ENCODE measurements at regions not wholly inside any gene's neighbourhood (a gene's known extent, or its start where the extent isn't known, plus 50 kb on each side); places are given as distances from the start of the nearest gene placed in this dataset.

- Histone ChIP-seq H3K4me1 (ENCODE audit: insufficient read depth, low read length) (peaks cover 10% of the 10 kb centered on the region), H3K9ac (ENCODE audit: insufficient read depth, low read depth, low read length) (no peak overlapping the region), H3K4me2 (ENCODE audit: low read depth, low read length) (no peak overlapping the region), H3K79me2 (ENCODE audit: insufficient read depth, low read length) (no peaks in the 10 kb centered on the region), H4K20me1 (ENCODE audit: insufficient read depth, low read length) (no peaks in the 10 kb centered on the region), H3K9me3 (ENCODE audit: low read length) (no peaks in the 10 kb centered on the region), H3K36me3 (replicated peaks in 1 of 2; ENCODE audit: control insufficient read depth in 1 of 2, insufficient read depth in 2 of 2, low read length in 2 of 2) (no peaks in the 10 kb centered on the region), H3K27ac (ENCODE audit: extremely low read length, insufficient read depth, low read length) (no peak overlapping the region), H3K4me3 (replicated peaks in 1 of 3; ENCODE audit: insufficient read depth in 1 of 3, low read depth in 2 of 3, low read length in 3 of 3) (no peak overlapping the region), H2AFZ (ENCODE audit: low read length) (no peak overlapping the region), H3K27me3 (ENCODE audit: control insufficient read depth in 1 of 2, insufficient read depth in 2 of 2, low read length in 2 of 2) (no peaks in the 10 kb centered on the region)
- CTCF ChIA-PET (ENCODE audit: low intra/inter-chr PET ratio, low total read pairs) = no interaction called here
- TF ChIP-seq PBX2 (CRISPR knock-in tag; IDR thresholded peaks at IDR 0.05) (no peak), ZMYM3 (CRISPR knock-in tag; IDR thresholded peaks at IDR 0.05) (peak; percentile 29; the same call in 1 of the 2 replicates)
- ATAC-seq (no peak), DNase-seq (ENCODE audit: low spot score) (no peak), FAIRE-seq (no peak)
- WGBS (ENCODE audit: low lambda C conversion rate) = 98% methylated on average over 2 of the region's 2 CpGs
- in situ Hi-C loops (cut with HindIII; ENCODE audit: extremely low pct_ligation_motif_present, low pct_unique_long_range_greater_than_20kb) (no loop called here), intact Hi-C loops (cut with micrococcal nuclease; ENCODE audit: unreplicated experiment) (no loop called here)
- POLR2A ChIA-PET = interaction anchor here (0.7 kb wide), 1 partner anchor 113 kb away, joined by 3 read pairs; no protein-coding TSS in a partner anchor
- BruUV-seq (replicated peaks) = no TSS peak
Observed at GRCh38 chr5:56367748-56368147, 134.6 kb upstream of the ANKRD55 start.

GRCh38 chr5:56366986-56367385, 133.9 kb upstream of the ANKRD55 start:
- Histone ChIP-seq H3K4me1 (ENCODE audit: insufficient read depth, low read length) (peaks cover 10% of the 10 kb centered on the region), H3K27ac (ENCODE audit: extremely low read length, insufficient read depth, low read length) (no peak overlapping the region), H3K9me3 (ENCODE audit: low read length) (no peaks in the 10 kb centered on the region), H3K36me3 (replicated peaks in 1 of 2; ENCODE audit: control insufficient read depth in 1 of 2, insufficient read depth in 2 of 2, low read length in 2 of 2) (no peaks in the 10 kb centered on the region), H4K20me1 (ENCODE audit: insufficient read depth, low read length) (no peaks in the 10 kb centered on the region), H3K4me2 (ENCODE audit: low read depth, low read length) (no peak overlapping the region), H3K4me3 (replicated peaks in 1 of 3; ENCODE audit: insufficient read depth in 1 of 3, low read depth in 2 of 3, low read length in 3 of 3) (no peak overlapping the region), H2AFZ (ENCODE audit: low read length) (no peak overlapping the region), H3K9ac (ENCODE audit: insufficient read depth, low read depth, low read length) (no peak overlapping the region), H3K79me2 (ENCODE audit: insufficient read depth, low read length) (no peaks in the 10 kb centered on the region), H3K27me3 (ENCODE audit: control insufficient read depth in 1 of 2, insufficient read depth in 2 of 2, low read length in 2 of 2) (no peaks in the 10 kb centered on the region)
- in situ Hi-C loops (cut with HindIII; ENCODE audit: extremely low pct_ligation_motif_present, low pct_unique_long_range_greater_than_20kb) = no loop called here
- BruUV-seq (replicated peaks) = no TSS peak
- intact Hi-C loops (cut with micrococcal nuclease; ENCODE audit: unreplicated experiment) = no loop called here
- WGBS (ENCODE audit: low lambda C conversion rate) = 100% methylated on average over 1 of the region's 1 CpG
- ChIA-PET POLR2A (interaction anchor here (0.7 kb wide), 1 partner anchor 113 kb away, joined by 3 read pairs; no protein-coding TSS in a partner anchor), CTCF (ENCODE audit: low intra/inter-chr PET ratio, low total read pairs) (no interaction called here)
- DNase-seq (ENCODE audit: low spot score) (no peak), FAIRE-seq (no peak), ATAC-seq (no peak)
- TF ChIP-seq ZMYM4 (CRISPR knock-in tag; IDR thresholded peaks at IDR 0.05) (no peak), THAP9 (CRISPR knock-in tag; IDR thresholded peaks at IDR 0.05; ENCODE audit: borderline replicate concordance) (no peak), KLF13 (CRISPR knock-in tag; IDR thresholded peaks at IDR 0.05) (no peak), GLMP (CRISPR knock-in tag; IDR thresholded peaks at IDR 0.05; ENCODE audit: borderline replicate concordance) (no peak), KLF16 (CRISPR knock-in tag; IDR thresholded peaks at IDR 0.05) (no peak), ZFP1 (CRISPR knock-in tag; IDR thresholded peaks at IDR 0.05) (no peak), TP53 (CRISPR knock-in tag; conservative IDR thresholded peaks at IDR 0.05) (no peak), LCORL (IDR thresholded peaks at IDR 0.05) (no peak), LCORL (CRISPR knock-in tag; IDR thresholded peaks at IDR 0.05) (no peak), KDM1A (CRISPR knock-in tag; IDR thresholded peaks at IDR 0.05) (no peak), HBP1 (CRISPR knock-in tag; IDR thresholded peaks at IDR 0.05; ENCODE audit: low read depth) (no peak), RFX1 (IDR thresholded peaks at IDR 0.05) (no peak)

Measured in HepG2 (cell line).